GM19025 (cell line): ENCODE measurements at regions not wholly inside any gene's neighbourhood (a gene's known extent, or its start where the extent isn't known, plus 50 kb on each side); places are given as distances from the start of the nearest gene placed in this dataset.

Experiments used
- ATAC-seq: cut with Tn5 transposase; IDR thresholded peaks from one replicate; pipeline ENCODE4 v1.9.1; 2021; ENCODE audit warnings: mild to moderate bottlenecking, low read depth, moderate library complexity; ENCODE audit not compliant: unreplicated experiment

GRCh38 chr18:6639305-6639704 is 90.2 kb upstream of the ARHGAP28 start:
- ATAC-seq, result no peak

GRCh38 chr18:6644836-6645627 is 84.5 kb upstream of the ARHGAP28 start:
- no peak for ATAC-seq

DNA sequence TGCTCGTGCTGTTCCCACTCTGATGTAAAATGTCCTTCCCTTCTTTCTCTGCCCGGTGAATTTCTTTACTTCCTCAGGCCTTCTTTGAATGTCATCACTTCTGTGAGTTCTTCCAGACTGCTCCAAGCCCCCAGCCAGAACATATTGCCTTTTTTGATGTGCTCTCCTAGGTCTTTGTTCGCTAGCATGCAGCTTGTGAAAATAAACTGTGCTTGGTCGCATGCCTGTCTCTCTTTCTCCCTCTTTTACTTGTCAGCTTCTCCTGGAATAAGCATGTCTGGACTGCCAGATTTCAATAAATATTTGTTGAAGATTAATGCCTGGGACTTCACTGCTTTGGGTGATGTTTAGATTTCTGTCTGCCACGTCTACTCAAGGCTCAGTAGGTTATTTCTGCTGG is 82.7 kb upstream of the ARHGAP28 start:
- no peak for ATAC-seq

GRCh38 chr18:6648581-6648980 is 80.9 kb upstream of the ARHGAP28 start:
- no peak for ATAC-seq

- no peak for ATAC-seq
Measured at GRCh38 chr18:6649421-6650126, 79.9 kb upstream of the ARHGAP28 start.

DNA sequence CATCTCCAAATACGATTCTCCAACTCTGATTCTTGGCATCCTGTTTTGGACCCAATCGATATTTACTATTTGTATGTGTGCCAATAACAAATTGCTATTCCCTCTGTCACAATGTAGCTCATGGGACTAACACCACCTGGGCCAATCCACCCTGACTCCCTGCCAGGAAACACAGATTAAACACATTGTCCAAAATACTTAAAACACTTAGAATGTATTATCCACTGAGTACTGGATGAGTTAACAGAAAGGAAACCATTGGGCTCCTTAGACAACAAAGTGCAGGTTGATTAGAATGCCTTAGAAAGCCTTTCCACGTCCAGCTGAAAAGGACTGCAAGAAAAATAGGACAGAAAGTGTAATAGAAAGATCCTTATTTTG is 79.4 kb upstream of the ARHGAP28 start:
- no peak for ATAC-seq

GRCh38 chr18:6650747-6651146 is 78.8 kb upstream of the ARHGAP28 start:
- no peak for ATAC-seq

DNA sequence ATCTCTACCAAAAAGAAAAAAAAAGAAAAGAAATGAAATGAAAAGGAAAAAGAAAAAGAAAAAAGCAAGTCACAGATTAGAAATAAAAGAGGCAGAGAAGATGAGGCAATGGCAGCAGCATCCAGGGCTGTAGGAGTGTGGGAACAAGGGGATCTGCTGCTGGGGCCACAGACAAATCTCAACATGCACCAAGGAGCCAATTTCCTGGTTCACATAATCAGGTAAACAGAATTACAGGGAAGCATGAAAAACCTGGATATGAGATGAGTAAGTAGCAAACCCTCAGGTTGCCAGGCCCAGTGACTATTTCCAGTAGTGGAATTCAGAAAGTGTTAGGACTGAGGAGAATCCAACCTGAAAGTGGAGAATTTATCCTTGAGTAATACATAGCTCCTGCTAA is 77.4 kb upstream of the ARHGAP28 start:
- no peak for ATAC-seq

- ATAC-seq, result no peak
Measured at GRCh38 chr18:6653880-6654279, 75.6 kb upstream of the ARHGAP28 start.

DNA sequence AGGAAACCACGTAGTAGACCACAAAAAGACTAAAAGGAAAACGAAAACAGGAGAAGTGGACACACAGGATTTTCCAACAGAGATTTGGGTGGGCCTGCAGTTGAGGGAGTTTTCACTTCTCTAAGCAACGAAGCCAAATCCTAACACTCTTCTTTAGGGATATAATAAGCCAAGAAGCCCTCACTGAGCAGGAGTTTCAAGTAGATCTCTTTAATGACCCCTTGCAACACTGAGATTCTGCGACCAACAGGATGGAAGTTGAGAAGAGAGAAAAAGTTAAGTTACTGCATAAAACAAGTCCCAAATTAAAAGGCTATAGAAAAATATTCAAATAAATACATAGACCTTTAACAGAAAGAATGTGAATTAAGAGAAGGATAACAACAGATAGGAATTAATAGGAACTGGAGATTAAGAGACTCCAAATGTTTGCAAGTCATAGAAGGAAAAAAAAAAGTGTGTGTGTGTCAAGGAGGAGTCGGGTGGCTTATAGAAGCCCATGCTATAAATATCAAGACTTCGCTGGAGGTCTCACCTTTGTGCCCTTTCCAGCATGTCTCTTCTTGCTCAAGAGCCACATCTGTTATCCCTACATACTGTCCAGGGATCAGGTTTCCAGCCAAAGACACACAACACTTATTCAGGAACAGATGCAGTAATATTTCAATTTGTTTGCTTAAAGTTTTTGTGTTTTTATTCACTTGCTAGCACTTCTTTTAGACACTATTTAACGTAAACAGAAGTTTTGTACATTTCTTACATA is 69.4 kb upstream of the ARHGAP28 start:
- ATAC-seq, result no peak

DNA sequence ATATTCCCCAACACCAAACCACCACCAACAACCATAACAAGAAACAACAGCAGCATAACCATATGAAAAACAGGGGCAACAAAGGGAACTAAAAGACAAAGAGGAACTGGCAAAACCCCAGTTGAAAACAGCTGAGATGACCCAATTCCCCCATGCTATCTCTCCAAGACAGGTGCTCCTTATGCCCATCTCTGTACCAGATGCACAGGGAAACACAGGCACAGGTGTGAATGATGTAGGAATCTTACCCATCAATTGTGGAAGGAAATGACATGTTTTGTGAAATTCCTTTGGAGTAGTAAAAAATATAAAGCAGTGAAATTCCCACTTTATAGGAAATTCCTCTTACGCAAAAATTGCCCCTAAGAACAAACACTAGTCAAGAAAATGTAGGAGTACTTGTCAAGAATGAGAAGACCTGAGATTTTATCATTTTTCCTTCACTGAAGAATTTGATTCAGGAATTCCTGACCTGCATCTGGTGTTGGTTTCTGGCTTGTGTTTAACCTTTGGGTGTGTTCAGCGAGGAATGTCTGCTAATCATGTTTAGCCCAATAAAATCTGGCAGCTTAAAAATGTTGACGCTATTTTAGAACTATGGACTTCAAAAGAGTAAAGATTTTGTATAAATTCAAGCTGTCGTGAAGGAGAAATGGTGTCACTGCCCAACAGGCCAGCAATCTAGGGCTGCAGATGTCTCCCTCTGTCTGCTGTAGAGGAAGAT is 67.7 kb upstream of the ARHGAP28 start:
- ATAC-seq, result no peak

- ATAC-seq, result no peak
Measured at GRCh38 chr18:6666012-6666685, 63.4 kb upstream of the ARHGAP28 start.

GRCh38 chr18:6668836-6669235 is 60.7 kb upstream of the ARHGAP28 start:
- ATAC-seq, result no peak

GRCh38 chr18:6672821-6673308 is 56.7 kb upstream of the ARHGAP28 start:
- ATAC-seq, result no peak

DNA sequence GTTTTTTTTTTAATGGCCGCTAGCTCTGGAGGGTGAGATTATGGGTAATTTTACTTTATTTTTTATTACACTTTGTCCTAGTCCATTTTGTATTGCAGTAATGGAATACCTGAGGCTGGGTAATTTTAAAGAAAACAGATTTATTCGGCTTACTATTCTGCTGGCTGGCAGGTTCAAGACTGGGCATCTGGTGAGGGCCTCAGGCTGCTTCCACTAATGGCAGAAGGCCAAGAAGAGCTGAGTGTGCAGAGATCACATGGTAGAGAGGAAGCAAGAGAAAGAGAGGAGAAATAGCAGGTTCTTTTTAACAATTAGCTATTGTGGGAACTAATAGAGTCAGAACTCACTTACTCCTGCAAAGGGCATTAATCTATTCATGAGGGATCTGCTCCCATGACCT is 52.4 kb upstream of the ARHGAP28 start:
- ATAC-seq, result no peak

DNA sequence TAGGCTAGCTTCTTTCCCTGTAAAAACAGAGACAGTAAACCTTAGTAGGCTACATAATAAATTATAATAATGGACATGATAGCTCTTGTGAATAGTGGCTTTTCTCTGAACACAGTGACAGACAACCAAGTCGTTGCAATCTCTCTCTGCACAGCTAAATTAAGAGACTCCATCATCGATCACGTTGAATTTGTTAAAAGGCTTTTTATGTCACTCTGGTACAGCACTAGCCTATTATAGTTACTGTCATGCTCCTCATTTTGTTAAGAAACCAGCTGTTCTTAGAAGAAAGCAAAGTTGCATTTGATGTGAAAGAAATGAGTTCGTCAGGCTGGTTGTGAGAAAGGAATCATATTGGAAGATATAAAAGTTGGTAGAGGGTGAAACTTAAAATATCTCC is 50.3 kb upstream of the ARHGAP28 start:
- no peak for ATAC-seq
